ENCODE measurements at regions not wholly inside any gene's neighbourhood (a gene's known extent, or its start where the extent isn't known, plus 50 kb on each side); places are given as distances from the start of the nearest gene placed in this dataset.

GRCh38 chr7:116395141-116395791 is 104.3 kb upstream of the CAV2 start:
- TF ChIP-seq CTCF (IDR thresholded peaks at IDR 0.05; ENCODE audit: insufficient read depth, low read depth, low read length): no peak
- no peak for TF ChIP-seq EZH2 (IDR thresholded peaks at IDR 0.05; ENCODE audit: insufficient read depth, low read length)
